H9 (cell line): ENCODE measurements at regions not wholly inside any gene's neighbourhood (a gene's known extent, or its start where the extent isn't known, plus 50 kb on each side); places are given as distances from the start of the nearest gene placed in this dataset.

Experiments
- DNase-seq: peaks from one replicate; pipeline ENCODE4 v3.0.0-alpha.2; 2017
- H2AFZ ChIP-seq: one replicate; pipeline ENCODE4 v1.6.1; 2013; ENCODE audit warnings: mild to moderate bottlenecking, low read length, control low read depth, moderate library complexity
- H2AK5ac ChIP-seq: 2 replicates; pipeline ENCODE4 v1.6.1; 2013; ENCODE audit warnings: low read length, control low read depth, mixed read lengths; ENCODE audit not compliant: insufficient read length
- H2BK120ac ChIP-seq: one replicate; pipeline ENCODE4 v1.6.1; 2013; ENCODE audit warnings: low read depth, mild to moderate bottlenecking, low read length, control low read depth, inconsistent platforms; ENCODE audit not compliant: poor library complexity, severe bottlenecking
- H2BK12ac ChIP-seq: 2 replicates; pipeline ENCODE4 v1.6.1; 2013; ENCODE audit warnings: low read length, control low read depth, mixed read lengths, low read depth; ENCODE audit not compliant: insufficient read length
- H2BK15ac ChIP-seq: 2 replicates; pipeline ENCODE4 v1.6.1; 2013; ENCODE audit warnings: low read depth, low read length, control low read depth
- H2BK20ac ChIP-seq: one replicate; pipeline ENCODE4 v1.6.1; 2013; ENCODE audit warnings: low read depth, mild to moderate bottlenecking, low read length, control low read depth, inconsistent platforms; ENCODE audit not compliant: poor library complexity, severe bottlenecking
- H2BK5ac ChIP-seq: 2 replicates; pipeline ENCODE4 v1.6.1; 2013; ENCODE audit warnings: low read length, control low read depth, mixed read lengths; ENCODE audit not compliant: insufficient read length
- H3K14ac ChIP-seq: 2 replicates; pipeline ENCODE4 v1.6.1; 2013; ENCODE audit warnings: low read length, control low read depth; ENCODE audit not compliant: insufficient read depth
- H3K18ac ChIP-seq: 2 replicates; pipeline ENCODE4 v1.6.1; 2013; ENCODE audit warnings: low read depth, mild to moderate bottlenecking, mixed read lengths, low read length, control low read depth; ENCODE audit not compliant: insufficient read length
- H3K23ac ChIP-seq: 2 replicates; pipeline ENCODE4 v1.6.1; 2013; ENCODE audit warnings: low read length, control low read depth, mixed read lengths, low read depth; ENCODE audit not compliant: insufficient read length
- H3K23me2 ChIP-seq: 2 replicates; pipeline ENCODE4 v1.6.1; 2013; ENCODE audit warnings: low read depth, mild to moderate bottlenecking, mixed read lengths, low read length, control low read depth; ENCODE audit not compliant: insufficient read length, poor library complexity, severe bottlenecking
- H3K27ac ChIP-seq: 2 replicates; pipeline ENCODE4 v1.5.1; 2013; ENCODE audit warnings: low read length, control low read depth, mixed read lengths, low read depth; ENCODE audit not compliant: insufficient read length
- H3K27me3 ChIP-seq: 2 replicates; pipeline ENCODE4 v1.6.1; 2013; ENCODE audit warnings: low read length, control low read depth, inconsistent platforms; ENCODE audit not compliant: insufficient read depth
- H3K4ac ChIP-seq: 2 replicates; pipeline ENCODE4 v1.6.1; 2013; ENCODE audit warnings: low read depth, mild to moderate bottlenecking, control low read depth, inconsistent platforms, low read length, moderate library complexity
- H3K4me1 ChIP-seq: 2 replicates; pipeline ENCODE4 v1.6.1; 2013; ENCODE audit warnings: low read length, control low read depth, inconsistent platforms; ENCODE audit not compliant: insufficient read depth
- H3K4me2 ChIP-seq: 2 replicates; pipeline ENCODE4 v1.6.1; 2013; ENCODE audit warnings: low read length, control low read depth, mixed read lengths; ENCODE audit not compliant: insufficient read length, insufficient read depth
- H3K56ac ChIP-seq: 2 replicates; pipeline ENCODE4 v1.6.1; 2013; ENCODE audit warnings: low read depth, mild to moderate bottlenecking, mixed read lengths, low read length, control low read depth; ENCODE audit not compliant: insufficient read length
- H3K79me1 ChIP-seq: 2 replicates; pipeline ENCODE4 v1.6.1; 2013; ENCODE audit warnings: low read depth, mild to moderate bottlenecking, moderate library complexity, low read length, control low read depth, inconsistent platforms; ENCODE audit not compliant: insufficient read depth, poor library complexity, severe bottlenecking
- H3K79me2 ChIP-seq: 2 replicates; pipeline ENCODE4 v1.6.1; 2013; ENCODE audit warnings: low read length, control low read depth, inconsistent platforms; ENCODE audit not compliant: insufficient read depth
- H3K9ac ChIP-seq: 2 replicates; pipeline ENCODE4 v1.6.1; 2013; ENCODE audit warnings: low read length, control low read depth, mixed read lengths; ENCODE audit not compliant: insufficient read length; ENCODE audit errors: extremely low read depth
- H3K9me3 ChIP-seq: one replicate; pipeline ENCODE4 v1.6.1; 2013; ENCODE audit warnings: low read depth, low read length, inconsistent platforms; ENCODE audit not compliant: control insufficient read depth
- H3T11ph ChIP-seq: one replicate; pipeline ENCODE4 v1.6.1; 2013; ENCODE audit warnings: mild to moderate bottlenecking, low read length, control low read depth, inconsistent platforms
- H4K20me1 ChIP-seq: one replicate; pipeline ENCODE4 v1.6.1; 2013; ENCODE audit not compliant: control insufficient read depth, insufficient read length, insufficient read depth
- H4K5ac ChIP-seq: 2 replicates; pipeline ENCODE4 v1.6.1; 2013; ENCODE audit warnings: low read depth, mild to moderate bottlenecking, mixed read lengths, low read length, control low read depth; ENCODE audit not compliant: insufficient read length
- H4K8ac ChIP-seq: replicated peaks from 2 replicates; pipeline ENCODE4 v1.6.1; 2013; ENCODE audit warnings: low read length, control low read depth, mixed read lengths, low read depth; ENCODE audit not compliant: insufficient read length
- H4K91ac ChIP-seq: 2 replicates; pipeline ENCODE4 v1.6.1; 2013; ENCODE audit warnings: low read depth, mild to moderate bottlenecking, moderate library complexity, mixed read lengths, low read length, control low read depth; ENCODE audit not compliant: insufficient read length
- H3K27ac Mint-ChIP-seq, 3 experiments: 2 replicates in 2 of 3; 3 replicates in 1 of 3; pipeline ENCODE4 v1.8.0; 2020 to 2021; ENCODE audit warnings: mixed read lengths in 3 of 3, mild to moderate bottlenecking in 1 of 3, moderate library complexity in 1 of 3
- H3K27me3 Mint-ChIP-seq: 2 replicates; pipeline ENCODE4 v1.8.0; 2021; ENCODE audit warnings: low read depth, mild to moderate bottlenecking, moderate library complexity, mixed read lengths
- H3K36me3 Mint-ChIP-seq, 3 experiments: 2 replicates in 2 of 3; 3 replicates in 1 of 3; pipeline ENCODE4 v1.8.0; 2020 to 2021; ENCODE audit warnings: low read depth in 3 of 3, mixed read lengths in 3 of 3; ENCODE audit not compliant: insufficient read depth in 1 of 3
- H3K4me1 Mint-ChIP-seq, 2 experiments: 2 replicates each; pipeline ENCODE4 v1.8.0; 2020; ENCODE audit warnings: mixed read lengths in 2 of 2
- H3K4me3 Mint-ChIP-seq, 2 experiments: 2 replicates in 1 of 2; 3 replicates in 1 of 2; pipeline ENCODE4 v1.8.0; 2020 to 2021; ENCODE audit warnings: mild to moderate bottlenecking in 2 of 2, mixed read lengths in 2 of 2, moderate library complexity in 1 of 2
- H3K9me3 Mint-ChIP-seq, 2 experiments: 2 replicates in 1 of 2; 3 replicates in 1 of 2; pipeline ENCODE4 v1.8.0; 2020; ENCODE audit warnings: mild to moderate bottlenecking in 2 of 2, mixed read lengths in 2 of 2, moderate library complexity in 1 of 2
- WGBS: extraction: QIAGEN DNeasy Blood & Tissue Kit; methylation state at CpG from one replicate; pipeline ENCODE4 v1.1.7; 2013; ENCODE audit warnings: missing lambda C conversion rate, low lambda C conversion rate, mixed read lengths; ENCODE audit not compliant: insufficient read length; ENCODE audit errors: extremely low coverage; 5-methylcytosine and 5-hydroxymethylcytosine counted together
- TF ChIP-seq, protein P1 (sequence below): fragments of 200-600 bp; sonication (generic); conservative IDR thresholded peaks from 3 replicates; pipeline ENCODE4 v1.8.0; 2021; ENCODE audit warnings: antibody characterized with exemption, mild to moderate bottlenecking

DNA sequence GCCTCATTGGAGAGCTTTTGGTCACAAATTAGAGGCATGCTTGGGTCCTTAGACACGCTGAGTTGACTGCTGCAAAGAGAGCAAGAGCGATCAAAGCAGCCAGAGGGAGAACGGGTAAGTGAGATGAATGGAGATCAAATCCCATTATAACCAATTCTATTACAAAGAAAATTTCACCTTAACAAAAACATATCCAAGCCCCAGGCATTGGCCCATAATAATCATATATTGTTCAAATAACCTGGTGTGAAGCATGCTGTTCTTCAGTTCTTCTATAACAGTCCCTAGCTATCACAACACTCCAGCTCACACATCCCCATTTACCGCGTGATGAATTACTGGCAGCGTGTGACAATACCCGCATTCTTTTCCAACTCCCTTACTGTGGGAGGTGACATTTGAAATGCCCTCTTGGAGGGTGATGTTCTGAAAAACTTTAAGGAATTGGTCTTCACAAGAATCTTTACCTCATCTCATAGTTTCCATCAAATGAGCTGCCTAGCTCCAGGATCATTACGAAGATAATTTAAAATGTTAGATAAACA lies 156.1 kb upstream of the PLXNA4 start:
- Histone ChIP-seq H3K27me3 (no peaks in the 10 kb centered on the region), H2BK5ac (no peak overlapping the region), H2BK15ac (no peak overlapping the region), H3K27ac (no peak overlapping the region), H3K56ac (no peak overlapping the region), H3K23ac (no peak overlapping the region), H2AK5ac (no peak overlapping the region), H4K20me1 (no peaks in the 10 kb centered on the region), H3K79me1 (no peaks in the 10 kb centered on the region), H3T11ph (no peak overlapping the region), H4K91ac (no peak overlapping the region), H2AFZ (no peak overlapping the region), H3K9me3 (no peaks in the 10 kb centered on the region), H3K4me1 (no peaks in the 10 kb centered on the region), H3K18ac (no peak overlapping the region), H3K4ac (no peak overlapping the region), H3K23me2 (no peaks in the 10 kb centered on the region), H4K5ac (no peak overlapping the region), H2BK120ac (no peak overlapping the region), H3K14ac (no peak overlapping the region), H2BK20ac (no peak overlapping the region), H4K8ac (no peak overlapping the region), H3K79me2 (no peaks in the 10 kb centered on the region; the same call in 1 of the 2 replicates), H2BK12ac (no peak overlapping the region), H3K9ac (no peak overlapping the region), H3K4me2 (no peak overlapping the region)
- H3K27me3 Mint-ChIP-seq, result peaks cover 10% of the 10 kb centered on the region
- H3K27ac Mint-ChIP-seq, result no peak overlapping the region
- no peak for DNase-seq
- H3K9me3 Mint-ChIP-seq, result no peaks in the 10 kb centered on the region
- TF ChIP-seq, protein P1, sequence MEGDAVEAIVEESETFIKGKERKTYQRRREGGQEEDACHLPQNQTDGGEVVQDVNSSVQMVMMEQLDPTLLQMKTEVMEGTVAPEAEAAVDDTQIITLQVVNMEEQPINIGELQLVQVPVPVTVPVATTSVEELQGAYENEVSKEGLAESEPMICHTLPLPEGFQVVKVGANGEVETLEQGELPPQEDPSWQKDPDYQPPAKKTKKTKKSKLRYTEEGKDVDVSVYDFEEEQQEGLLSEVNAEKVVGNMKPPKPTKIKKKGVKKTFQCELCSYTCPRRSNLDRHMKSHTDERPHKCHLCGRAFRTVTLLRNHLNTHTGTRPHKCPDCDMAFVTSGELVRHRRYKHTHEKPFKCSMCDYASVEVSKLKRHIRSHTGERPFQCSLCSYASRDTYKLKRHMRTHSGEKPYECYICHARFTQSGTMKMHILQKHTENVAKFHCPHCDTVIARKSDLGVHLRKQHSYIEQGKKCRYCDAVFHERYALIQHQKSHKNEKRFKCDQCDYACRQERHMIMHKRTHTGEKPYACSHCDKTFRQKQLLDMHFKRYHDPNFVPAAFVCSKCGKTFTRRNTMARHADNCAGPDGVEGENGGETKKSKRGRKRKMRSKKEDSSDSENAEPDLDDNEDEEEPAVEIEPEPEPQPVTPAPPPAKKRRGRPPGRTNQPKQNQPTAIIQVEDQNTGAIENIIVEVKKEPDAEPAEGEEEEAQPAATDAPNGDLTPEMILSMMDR, result no peak
- no CpG with 5 or more reads among the region's 8 CpGs for WGBS
- H3K36me3 Mint-ChIP-seq, result no peaks in the 10 kb centered on the region
- H3K4me3 Mint-ChIP-seq, result no peak overlapping the region
- no peaks in the 10 kb centered on the region for H3K4me1 Mint-ChIP-seq
